GM12891 (cell line): ENCODE measurements at regions not wholly inside any gene's neighbourhood (a gene's known extent, or its start where the extent isn't known, plus 50 kb on each side); places are given as distances from the start of the nearest gene placed in this dataset.

Source experiments
- DNase-seq: peaks from one replicate; pipeline ENCODE4 v3.0.0; 2011; ENCODE audit warnings: low spot score; ENCODE audit not compliant: insufficient read length
- FAIRE-seq: peaks from 2 replicates; lab custom pipeline; 2011; peaks lifted over from hg19 to GRCh38; lab: Jason Lieb, UNC
- PAX5 ChIP-seq: IDR thresholded peaks from 2 replicates; pipeline ENCODE4 v1.6.1; 2011; ENCODE audit warnings: low read length, moderate library complexity, mild to moderate bottlenecking; ENCODE audit not compliant: insufficient read depth, severe bottlenecking
- POLR2A ChIP-seq: IDR thresholded peaks from 2 replicates; pipeline ENCODE4 v1.6.1; 2011; ENCODE audit warnings: low read depth, low read length, control low read depth
- POLR2AphosphoS5 ChIP-seq: IDR thresholded peaks from 2 replicates; pipeline ENCODE4 v1.6.1; 2011; ENCODE audit warnings: low read depth, low read length, control low read depth
- POU2F2 ChIP-seq: IDR thresholded peaks from 2 replicates; pipeline ENCODE4 v1.6.1; 2011; ENCODE audit warnings: low read depth, mild to moderate bottlenecking, control low read depth, low read length, moderate library complexity
- SPI1 ChIP-seq: IDR thresholded peaks from 2 replicates; pipeline ENCODE4 v1.6.1; 2011; ENCODE audit warnings: low read depth, low read length, control low read depth
- TAF1 ChIP-seq: IDR thresholded peaks from 2 replicates; pipeline ENCODE4 v1.6.1; 2011; ENCODE audit warnings: low read depth, low read length, control low read depth

GRCh38 chr1:222989443-222989842 is 153.6 kb downstream of the TLR5 start:
- FAIRE-seq (no peak), DNase-seq (no peak)

DNA sequence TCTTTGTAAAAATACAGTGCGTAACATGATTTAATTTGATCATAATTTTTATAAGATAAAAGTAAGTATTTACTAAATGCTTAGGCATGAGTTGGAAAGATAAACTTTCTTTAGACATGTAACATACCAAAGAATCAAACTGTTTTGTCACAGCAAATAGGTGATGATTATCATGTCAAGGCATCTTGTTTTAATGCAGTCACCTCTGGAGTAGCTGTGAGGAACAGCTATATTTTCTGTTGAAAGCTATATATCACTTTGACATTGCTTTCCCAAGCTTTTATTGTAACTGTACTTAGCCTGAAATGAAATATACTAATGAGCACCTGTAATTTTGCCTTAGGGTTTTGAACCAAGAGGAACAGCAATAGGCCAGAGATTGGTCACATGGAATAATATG is 151.9 kb downstream of the TLR5 start:
- DNase-seq (no peak), FAIRE-seq (no peak)
- no peak for TF ChIP-seq SPI1
- no peak for TF ChIP-seq POU2F2
- TF ChIP-seq POLR2A: no peak
- no peak for TF ChIP-seq PAX5
- no peak for TF ChIP-seq TAF1
- no peak for TF ChIP-seq POLR2AphosphoS5

More at GRCh38 chr1:222989443-222989842, 153.6 kb downstream of the TLR5 start:
- TF ChIP-seq POLR2A (no peak), SPI1 (no peak), TAF1 (no peak), POU2F2 (no peak), POLR2AphosphoS5 (no peak), PAX5 (no peak)

DNA sequence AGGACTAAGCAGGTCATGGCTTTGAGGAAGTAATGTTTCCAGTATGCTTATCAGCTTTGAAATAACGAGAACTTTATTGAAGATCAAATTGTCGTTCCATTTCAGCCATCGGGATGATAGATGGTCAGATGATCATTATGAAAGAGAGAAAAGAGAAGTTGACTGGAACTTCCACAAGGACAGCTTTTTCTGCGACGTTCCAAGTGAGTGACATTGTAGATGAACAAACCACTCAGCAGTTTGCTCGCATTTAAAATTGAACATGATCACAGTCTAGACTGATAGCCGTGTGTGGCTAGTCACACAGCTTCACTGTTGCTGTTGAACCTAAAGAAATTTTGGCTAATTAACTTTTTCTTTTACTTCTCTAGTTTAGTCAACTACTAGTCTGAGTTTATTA is 151.1 kb downstream of the TLR5 start:
- FAIRE-seq: no peak
- no peak for DNase-seq

DNA sequence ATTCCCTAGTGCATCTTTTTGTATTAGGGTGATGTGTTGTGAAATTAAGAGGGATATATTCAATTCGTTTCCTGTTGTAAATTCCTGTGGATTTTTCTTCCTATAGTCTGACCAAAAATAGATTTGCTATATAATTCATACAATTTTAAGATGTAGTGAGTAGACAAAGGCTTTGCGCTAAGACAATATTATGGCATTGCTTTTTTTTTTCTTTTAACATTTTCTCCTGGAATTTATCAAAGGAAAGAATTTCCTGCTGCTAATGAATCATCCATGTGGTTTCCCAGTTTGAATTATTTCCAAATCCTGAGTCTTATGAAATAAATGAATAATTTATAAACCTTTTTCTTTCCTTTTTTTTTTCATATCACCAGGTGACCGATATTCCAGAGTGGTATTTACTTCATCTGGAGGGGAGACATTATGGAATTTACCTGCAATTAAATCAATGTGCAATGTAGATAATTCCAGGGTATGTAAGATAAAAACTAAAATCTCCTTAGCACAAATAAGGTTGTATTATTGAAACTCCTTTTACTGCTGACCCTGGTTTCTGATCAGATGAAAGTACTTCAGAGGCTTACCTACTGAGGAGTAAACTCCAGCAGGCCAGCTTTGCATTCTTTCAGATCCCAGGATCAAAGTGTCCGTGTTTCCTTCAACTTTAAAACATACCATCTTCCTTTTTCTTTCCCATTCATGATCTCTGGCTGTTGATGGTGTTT is 148.4 kb downstream of the TLR5 start:
- FAIRE-seq: no peak
- DNase-seq: no peak

More for the DNA sequence above, 151.1 kb downstream of the TLR5 start:
- no peak for TF ChIP-seq SPI1
- no peak for TF ChIP-seq TAF1
- TF ChIP-seq POLR2AphosphoS5: no peak
- TF ChIP-seq POLR2A: no peak

GRCh38 chr1:222995236-222995580 is 147.8 kb downstream of the TLR5 start:
- FAIRE-seq: no peak
- no peak for DNase-seq
- TF ChIP-seq POLR2A (no peak), POU2F2 (no peak), TAF1 (no peak), PAX5 (no peak), SPI1 (no peak), POLR2AphosphoS5 (no peak)

More for the DNA sequence above, 148.4 kb downstream of the TLR5 start:
- TF ChIP-seq TAF1 (no peak), POU2F2 (no peak), SPI1 (no peak), PAX5 (no peak), POLR2A (no peak)

DNA sequence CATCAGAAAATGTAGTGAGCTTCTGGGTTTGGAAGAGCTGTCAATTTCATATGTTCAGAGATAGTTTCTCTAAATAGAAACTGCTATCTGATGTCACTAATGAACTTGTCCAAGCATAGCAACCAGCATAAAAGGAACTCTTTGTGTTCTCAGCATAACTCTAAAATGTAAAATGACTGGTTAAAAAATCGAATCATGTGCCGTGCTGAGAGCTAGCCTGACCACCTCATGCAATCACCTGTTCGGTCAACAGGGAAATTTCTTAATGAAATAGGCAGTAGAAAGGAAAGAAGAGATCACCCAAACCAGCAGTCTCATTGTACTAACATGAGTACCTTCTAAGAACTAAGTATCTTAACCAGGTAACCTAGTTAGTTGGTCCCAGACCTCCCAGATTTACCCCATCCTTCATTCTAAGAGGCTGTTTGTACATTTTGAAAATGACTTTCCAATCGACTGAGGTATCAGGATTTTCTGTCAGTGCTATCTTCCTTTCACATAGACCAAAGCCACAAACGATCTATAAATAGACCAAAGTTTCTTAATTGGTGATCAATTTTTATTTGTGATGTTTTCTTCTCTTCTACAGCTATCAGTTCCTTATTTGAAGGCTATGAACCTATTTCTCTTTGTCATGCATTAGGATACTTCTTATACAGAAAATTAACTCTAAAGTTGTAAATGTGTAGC is 147.3 kb downstream of the TLR5 start:
- DNase-seq (no peak), FAIRE-seq (no peak)
- TF ChIP-seq TAF1 (no peak), POU2F2 (no peak), POLR2AphosphoS5 (no peak), POLR2A (no peak), PAX5 (no peak), SPI1 (no peak)

- TF ChIP-seq POLR2A (no peak), TAF1 (no peak), SPI1 (no peak), POLR2AphosphoS5 (no peak), POU2F2 (no peak), PAX5 (no peak)
- FAIRE-seq (no peak), DNase-seq (no peak)
These were observed 146.6 kb downstream of the TLR5 start for GRCh38 chr1:222996310-222996975.

GRCh38 chr1:223000632-223001031 is 142.4 kb downstream of the TLR5 start:
- FAIRE-seq (no peak), DNase-seq (no peak)

More at GRCh38 chr1:223000632-223001031, 142.4 kb downstream of the TLR5 start:
- TF ChIP-seq SPI1 (no peak), POLR2A (no peak), POU2F2 (no peak), POLR2AphosphoS5 (no peak), TAF1 (no peak), PAX5 (no peak)
